Hepatocyte (in vitro differentiated cells): ENCODE measurements at regions not wholly inside any gene's neighbourhood (a gene's known extent, or its start where the extent isn't known, plus 50 kb on each side); places are given as distances from the start of the nearest gene placed in this dataset.

ENCODE experiments used
- EZH2 ChIP-seq: fragments of 200-600 bp; sonication (generic); IDR thresholded peaks from 2 replicates; pipeline ENCODE4 v1.6.1; 2016; ENCODE audit warnings: antibody characterized with exemption, mild to moderate bottlenecking, borderline replicate concordance
- EZH2phosphoT487 ChIP-seq: fragments of 200-600 bp; sonication (generic); IDR thresholded peaks from one replicate; pipeline ENCODE4 v1.6.1; 2018; ENCODE audit warnings: antibody characterized with exemption, mild to moderate bottlenecking, low read depth, moderate library complexity; ENCODE audit not compliant: unreplicated experiment, severe bottlenecking
- TF ChIP-seq, protein P1 (sequence below): fragments of 200-600 bp; sonication (generic); IDR thresholded peaks from 2 replicates; pipeline ENCODE4 v1.5.1; 2016; ENCODE audit warnings: antibody characterized with exemption, mild to moderate bottlenecking; ENCODE audit not compliant: poor library complexity

DNA sequence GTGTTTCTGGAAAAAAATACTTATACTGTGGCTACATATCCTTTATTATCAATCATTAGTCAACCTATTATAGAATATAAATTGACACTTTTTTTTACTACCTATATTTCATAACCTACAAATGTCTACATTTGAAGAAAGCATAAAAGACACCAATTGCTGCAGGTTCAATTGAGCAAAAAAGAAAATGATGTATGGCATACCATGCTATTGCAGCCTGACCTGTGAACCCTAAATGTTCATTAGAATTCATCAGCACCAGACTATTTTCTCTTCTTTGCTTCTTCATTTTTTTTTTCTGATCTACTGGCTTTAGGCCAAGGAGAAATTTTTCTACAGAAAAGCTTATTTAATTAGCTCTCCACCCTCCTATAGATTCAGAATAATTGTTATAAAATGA, 1628.2 kb upstream of the IGFBP7 start:
- TF ChIP-seq, protein P1, sequence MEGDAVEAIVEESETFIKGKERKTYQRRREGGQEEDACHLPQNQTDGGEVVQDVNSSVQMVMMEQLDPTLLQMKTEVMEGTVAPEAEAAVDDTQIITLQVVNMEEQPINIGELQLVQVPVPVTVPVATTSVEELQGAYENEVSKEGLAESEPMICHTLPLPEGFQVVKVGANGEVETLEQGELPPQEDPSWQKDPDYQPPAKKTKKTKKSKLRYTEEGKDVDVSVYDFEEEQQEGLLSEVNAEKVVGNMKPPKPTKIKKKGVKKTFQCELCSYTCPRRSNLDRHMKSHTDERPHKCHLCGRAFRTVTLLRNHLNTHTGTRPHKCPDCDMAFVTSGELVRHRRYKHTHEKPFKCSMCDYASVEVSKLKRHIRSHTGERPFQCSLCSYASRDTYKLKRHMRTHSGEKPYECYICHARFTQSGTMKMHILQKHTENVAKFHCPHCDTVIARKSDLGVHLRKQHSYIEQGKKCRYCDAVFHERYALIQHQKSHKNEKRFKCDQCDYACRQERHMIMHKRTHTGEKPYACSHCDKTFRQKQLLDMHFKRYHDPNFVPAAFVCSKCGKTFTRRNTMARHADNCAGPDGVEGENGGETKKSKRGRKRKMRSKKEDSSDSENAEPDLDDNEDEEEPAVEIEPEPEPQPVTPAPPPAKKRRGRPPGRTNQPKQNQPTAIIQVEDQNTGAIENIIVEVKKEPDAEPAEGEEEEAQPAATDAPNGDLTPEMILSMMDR = no peak
- TF ChIP-seq EZH2 (no peak), EZH2phosphoT487 (no peak)
